PC-3 (cell line): ENCODE measurements at regions not wholly inside any gene's neighbourhood (a gene's known extent, or its start where the extent isn't known, plus 50 kb on each side); places are given as distances from the start of the nearest gene placed in this dataset.

Source experiments
- ATAC-seq: fragments of 200-7000 bp; cut with Tn5 transposase; 2 replicates; pipeline ENCODE4 v1.9.1; 2020; ENCODE audit warnings: mild to moderate bottlenecking, moderate library complexity
- BruUV-seq: library from RNA; stranded (reverse); fragments of 400-500 nt; replicated peaks from 2 replicates; lab custom pipeline; 2021; lab: Mats Ljungman, UMichigan
- CTCF ChIA-PET: fragments of 300-600 bp; sonication (Branson Sonifier 250); formaldehyde crosslinking; loops from one replicate; lab custom pipeline; 2022; ENCODE audit warnings: antibody characterized with exemption; lab: Charles Lee
- POLR2A ChIA-PET: fragments of 300-600 bp; sonication (Branson Sonifier 250); formaldehyde crosslinking; loops from one replicate; lab custom pipeline; 2022; ENCODE audit warnings: antibody characterized with exemption; ENCODE audit not compliant: unreplicated experiment; lab: Charles Lee
- DNase-seq: peaks from one replicate; pipeline ENCODE4 v3.0.0-alpha.2; 2015
- H2AFZ ChIP-seq: fragments of 300-600 bp; sonication (generic); 2 replicates; pipeline ENCODE4 v1.6.0; 2016; ENCODE audit warnings: antibody characterized with exemption, low read length
- H3F3A ChIP-seq: fragments of 300-600 bp; sonication (generic); one replicate; pipeline ENCODE4 v1.6.0; 2017; ENCODE audit warnings: antibody characterized with exemption, low read length, control low read depth, mild to moderate bottlenecking; ENCODE audit not compliant: unreplicated experiment
- H3K27ac ChIP-seq: fragments of 300-600 bp; sonication (generic); 2 replicates; pipeline ENCODE4 v1.5.1; 2016; ENCODE audit warnings: mild to moderate bottlenecking, low read length
- H3K27me3 ChIP-seq: fragments of 300-600 bp; sonication (generic); 2 replicates; pipeline ENCODE4 v1.6.1; 2016; ENCODE audit warnings: low read length, mixed read lengths
- H3K36me3 ChIP-seq: fragments of 300-600 bp; sonication (generic); 2 replicates; pipeline ENCODE4 v1.6.1; 2016; ENCODE audit warnings: low read depth, mixed run types, low read length, mixed read lengths
- H3K4me1 ChIP-seq: fragments of 300-600 bp; sonication (generic); 2 replicates; pipeline ENCODE4 v1.5.1; 2016; ENCODE audit warnings: low read length; ENCODE audit not compliant: insufficient read depth
- H3K4me2 ChIP-seq: fragments of 300-600 bp; sonication (generic); 2 replicates; pipeline ENCODE4 v1.6.0; 2016; ENCODE audit warnings: low read length
- H3K4me3 ChIP-seq: fragments of 300-600 bp; sonication (generic); 2 replicates; pipeline ENCODE4 v1.5.1; 2016; ENCODE audit warnings: mild to moderate bottlenecking, low read length, mixed read lengths
- H3K79me2 ChIP-seq: fragments of 300-600 bp; sonication (generic); 2 replicates; pipeline ENCODE4 v1.6.1; 2017; ENCODE audit warnings: low read length, mixed read lengths
- H3K9ac ChIP-seq: fragments of 300-600 bp; sonication (generic); 2 replicates; pipeline ENCODE4 v1.6.0; 2016; ENCODE audit warnings: mild to moderate bottlenecking, low read length
- H3K9me2 ChIP-seq: fragments of 300-600 bp; sonication (generic); replicated peaks from 2 replicates; pipeline ENCODE4 v1.6.1; 2016; ENCODE audit warnings: mixed run types, low read length, mixed read lengths
- H3K9me3 ChIP-seq: fragments of 300-600 bp; sonication (generic); 2 replicates; pipeline ENCODE4 v1.6.1; 2016; ENCODE audit warnings: low read length, mixed read lengths
- H4K20me1 ChIP-seq: fragments of 300-600 bp; sonication (generic); 2 replicates; pipeline ENCODE4 v1.6.1; 2016; ENCODE audit warnings: low read length, mixed read lengths
- CTCF ChIP-seq: fragments of 300-600 bp; sonication (generic); conservative IDR thresholded peaks from 2 replicates; pipeline ENCODE4 v1.5.1; 2017; ENCODE audit warnings: antibody characterized with exemption, low read depth, mild to moderate bottlenecking, low read length
- EZH2 ChIP-seq: fragments of 300-600 bp; sonication (generic); IDR thresholded peaks from one replicate; pipeline ENCODE4 v1.6.1; 2017; ENCODE audit warnings: antibody characterized with exemption, mild to moderate bottlenecking, low read length; ENCODE audit not compliant: unreplicated experiment
- EZH2phosphoT487 ChIP-seq: fragments of 300-600 bp; sonication (generic); IDR thresholded peaks from 2 replicates; pipeline ENCODE4 v1.6.1; 2018; ENCODE audit warnings: mild to moderate bottlenecking, antibody characterized with exemption, low read length, borderline replicate concordance
- intact Hi-C: fragments of 100-400 bp; cut with micrococcal nuclease; formaldehyde crosslinking; loops from 2 replicates; pipeline ENCODE4 v1.9.0; 2023

- ATAC-seq = peak; percentile 97
- BruUV-seq = no TSS peak
- H3K9me3 ChIP-seq = no peaks in the 10 kb centered on the region; the same call in 1 of the 2 replicates
- POLR2A ChIA-PET = no interaction called here
- H3K36me3 ChIP-seq = 0 out of 2 replicates have a peak, but pooled peaks cover 3% of the 10 kb centered on the region
- H3K27me3 ChIP-seq = no peaks in the 10 kb centered on the region
- TF ChIP-seq EZH2 = no peak
- TF ChIP-seq CTCF = no peak
- TF ChIP-seq EZH2phosphoT487 = no peak
- no peak overlapping the region for H3K4me2 ChIP-seq
- H2AFZ ChIP-seq = no peak overlapping the region
- peaks cover 8% of the 10 kb centered on the region; the same call in 1 of the 2 replicates for H3K4me1 ChIP-seq
- H3K79me2 ChIP-seq = no peaks in the 10 kb centered on the region
- no peak overlapping the region for H3K4me3 ChIP-seq
- peak; percentile 59 for DNase-seq
- H3K9ac ChIP-seq = no peak overlapping the region
- CTCF ChIA-PET = no interaction called here
- no peak overlapping the region for H3K27ac ChIP-seq
- intact Hi-C loops = no loop called here
- no peaks in the 10 kb centered on the region for H3F3A ChIP-seq
- no peaks in the 10 kb centered on the region for H4K20me1 ChIP-seq
- no peaks in the 10 kb centered on the region for H3K9me2 ChIP-seq
Observed at GRCh38 chr12:73798523-73798922, 739.1 kb upstream of the ATXN7L3B start.

DNA sequence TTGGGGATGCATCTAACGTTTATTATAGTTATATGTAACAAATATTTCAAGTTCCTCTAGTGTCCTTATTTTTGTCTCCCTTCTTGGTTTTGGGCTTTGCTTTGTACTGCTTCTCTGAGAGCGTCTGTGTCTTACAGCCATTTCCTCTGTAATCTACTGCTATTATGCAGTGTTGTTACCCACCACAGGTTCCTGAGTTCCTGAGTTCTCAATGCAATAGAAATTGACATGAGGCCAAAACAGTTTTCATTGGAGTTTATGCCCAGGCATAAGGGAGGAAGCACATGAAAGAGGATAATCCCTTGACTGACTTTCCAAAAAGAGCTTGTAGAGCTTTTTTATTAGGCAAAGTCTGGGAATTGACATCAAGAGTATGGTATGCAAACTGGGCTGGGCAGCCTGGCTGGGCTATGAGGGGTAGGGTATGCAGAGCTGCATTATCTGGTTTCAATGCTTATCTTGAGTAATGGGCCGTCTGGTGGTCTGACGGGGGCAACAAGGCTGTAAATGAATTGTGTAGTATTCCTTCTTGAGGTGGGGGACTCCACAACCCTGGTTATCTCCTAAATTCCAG lies 722.5 kb upstream of the ATXN7L3B start:
- Histone ChIP-seq H3F3A (no peaks in the 10 kb centered on the region), H2AFZ (no peak overlapping the region), H3K79me2 (no peaks in the 10 kb centered on the region), H3K9ac (no peak overlapping the region), H3K9me3 (no peaks in the 10 kb centered on the region), H3K4me3 (no peak overlapping the region), H3K36me3 (no peaks in the 10 kb centered on the region), H4K20me1 (no peaks in the 10 kb centered on the region), H3K4me1 (no peaks in the 10 kb centered on the region), H3K27me3 (no peaks in the 10 kb centered on the region), H3K4me2 (no peak overlapping the region), H3K9me2 (no peaks in the 10 kb centered on the region), H3K27ac (no peak overlapping the region)
- BruUV-seq = no TSS peak
- intact Hi-C loops = no loop called here
- ChIA-PET CTCF (no interaction called here), POLR2A (no interaction called here)
- DNase-seq (no peak), ATAC-seq (no peak)
- no peak for TF ChIP-seq CTCF
- TF ChIP-seq EZH2 = no peak
- no peak for TF ChIP-seq EZH2phosphoT487

GRCh38 chr12:73817161-73817560 lies 720.5 kb upstream of the ATXN7L3B start:
- no peak overlapping the region for H2AFZ ChIP-seq
- H3K4me3 ChIP-seq = no peak overlapping the region
- CTCF ChIA-PET = no interaction called here
- H3K27ac ChIP-seq = no peak overlapping the region
- no peaks in the 10 kb centered on the region for H3K79me2 ChIP-seq
- H3F3A ChIP-seq = no peaks in the 10 kb centered on the region
- no peaks in the 10 kb centered on the region for H4K20me1 ChIP-seq
- H3K27me3 ChIP-seq = no peaks in the 10 kb centered on the region
- H3K9me3 ChIP-seq = no peaks in the 10 kb centered on the region
- intact Hi-C loops = no loop called here
- H3K9me2 ChIP-seq = no peaks in the 10 kb centered on the region
- TF ChIP-seq EZH2 (no peak), CTCF (no peak), EZH2phosphoT487 (no peak)
- H3K9ac ChIP-seq = no peak overlapping the region
- DNase-seq (no peak), ATAC-seq (no peak)
- POLR2A ChIA-PET = no interaction called here
- H3K4me1 ChIP-seq = no peaks in the 10 kb centered on the region
- no TSS peak for BruUV-seq
- H3K4me2 ChIP-seq = no peak overlapping the region
- H3K36me3 ChIP-seq = no peaks in the 10 kb centered on the region
